KMS-11 (cell line): ENCODE measurements at regions not wholly inside any gene's neighbourhood (a gene's known extent, or its start where the extent isn't known, plus 50 kb on each side); places are given as distances from the start of the nearest gene placed in this dataset.

Experiments used
- H2AFZ ChIP-seq: fragments of 200-600 bp; sonication (generic); 2 replicates; pipeline ENCODE4 v1.6.1; 2016; ENCODE audit warnings: antibody characterized with exemption, mixed run types, low read depth
- H3K27ac ChIP-seq: fragments of 200-600 bp; sonication (generic); 2 replicates; pipeline ENCODE4 v1.6.1; 2016; ENCODE audit warnings: mild to moderate bottlenecking, mixed run types
- H3K27me3 ChIP-seq: fragments of 200-600 bp; sonication (generic); 2 replicates; pipeline ENCODE4 v1.6.1; 2017; ENCODE audit warnings: mild to moderate bottlenecking, low read depth, mixed run types, moderate library complexity; ENCODE audit not compliant: insufficient read depth
- H3K36me3 ChIP-seq: fragments of 200-600 bp; sonication (generic); 2 replicates; pipeline ENCODE4 v1.6.1; 2017; ENCODE audit warnings: mild to moderate bottlenecking, mixed run types; ENCODE audit not compliant: insufficient read depth
- H3K4me1 ChIP-seq: fragments of 200-600 bp; sonication (generic); 2 replicates; pipeline ENCODE4 v1.6.1; 2016; ENCODE audit warnings: mild to moderate bottlenecking, low read depth, mixed run types; ENCODE audit not compliant: poor library complexity, severe bottlenecking
- H3K4me2 ChIP-seq: fragments of 200-600 bp; sonication (generic); 2 replicates; pipeline ENCODE4 v1.7.0; 2016; ENCODE audit warnings: mild to moderate bottlenecking, mixed run types
- H3K4me3 ChIP-seq: fragments of 200-600 bp; sonication (generic); IDR thresholded peaks from 2 replicates; pipeline ENCODE4 v1.6.1; 2017; ENCODE audit warnings: low read depth, low read length, mixed read lengths; ENCODE audit not compliant: insufficient read depth
- H3K79me2 ChIP-seq: fragments of 200-600 bp; sonication (generic); 2 replicates; pipeline ENCODE4 v1.6.1; 2016; ENCODE audit warnings: low read depth, mixed run types; ENCODE audit not compliant: insufficient read depth
- H3K9ac ChIP-seq: fragments of 200-600 bp; sonication (generic); 2 replicates; pipeline ENCODE4 v1.6.1; 2016; ENCODE audit warnings: mild to moderate bottlenecking, mixed run types
- H4K20me1 ChIP-seq: fragments of 200-600 bp; sonication (generic); 2 replicates; pipeline ENCODE4 v1.6.1; 2016; ENCODE audit warnings: mild to moderate bottlenecking, mixed run types; ENCODE audit not compliant: insufficient read depth
- CTCF ChIP-seq: fragments of 200-600 bp; sonication (generic); conservative IDR thresholded peaks from 2 replicates; pipeline ENCODE4 v1.6.1; 2017; ENCODE audit warnings: low read depth, mild to moderate bottlenecking, antibody characterized with exemption, low read length, moderate library complexity, mixed read lengths

GRCh38 chr13:94906605-94907004 is 194.3 kb upstream of the SOX21 start:
- no peak for TF ChIP-seq CTCF
- Histone ChIP-seq H3K4me1 (no peaks in the 10 kb centered on the region), H3K27me3 (no peaks in the 10 kb centered on the region), H3K79me2 (no peaks in the 10 kb centered on the region), H2AFZ (no peak overlapping the region), H3K36me3 (no peaks in the 10 kb centered on the region), H4K20me1 (no peaks in the 10 kb centered on the region), H3K4me2 (no peak overlapping the region), H3K9ac (no peak overlapping the region), H3K27ac (no peak overlapping the region), H3K4me3 (no peak overlapping the region)

GRCh38 chr13:94902722-94903407 is 190.5 kb upstream of the SOX21 start:
- Histone ChIP-seq H3K27me3 (no peaks in the 10 kb centered on the region), H3K9ac (no peak overlapping the region), H3K36me3 (no peaks in the 10 kb centered on the region), H3K4me2 (no peak overlapping the region), H3K4me3 (no peak overlapping the region), H2AFZ (no peak overlapping the region), H3K27ac (no peak overlapping the region), H4K20me1 (no peaks in the 10 kb centered on the region), H3K79me2 (no peaks in the 10 kb centered on the region), H3K4me1 (no peaks in the 10 kb centered on the region)
- TF ChIP-seq CTCF: no peak

GRCh38 chr13:94901070-94901469 is 188.7 kb upstream of the SOX21 start:
- Histone ChIP-seq H4K20me1 (no peaks in the 10 kb centered on the region), H3K27ac (no peak overlapping the region), H3K36me3 (no peaks in the 10 kb centered on the region), H3K4me1 (no peaks in the 10 kb centered on the region), H3K9ac (no peak overlapping the region), H2AFZ (no peak overlapping the region), H3K4me3 (no peak overlapping the region), H3K27me3 (no peaks in the 10 kb centered on the region), H3K79me2 (no peaks in the 10 kb centered on the region), H3K4me2 (no peak overlapping the region)
- no peak for TF ChIP-seq CTCF

GRCh38 chr13:94896719-94897317 is 184.5 kb upstream of the SOX21 start:
- Histone ChIP-seq H3K4me3 (no peak overlapping the region), H3K9ac (no peak overlapping the region), H3K79me2 (no peaks in the 10 kb centered on the region), H3K36me3 (no peaks in the 10 kb centered on the region), H3K27me3 (no peaks in the 10 kb centered on the region), H3K27ac (no peak overlapping the region), H4K20me1 (no peaks in the 10 kb centered on the region), H2AFZ (no peak overlapping the region), H3K4me1 (no peaks in the 10 kb centered on the region), H3K4me2 (no peak overlapping the region)
- no peak for TF ChIP-seq CTCF
